Parathyroid adenoma (tissue), 2 donors: ENCODE measurements at regions not wholly inside any gene's neighbourhood (a gene's known extent, or its start where the extent isn't known, plus 50 kb on each side); places are given as distances from the start of the nearest gene placed in this dataset.

Experiments used
- H2AFZ ChIP-seq: fragments of 300-600 bp; sonication (generic); one replicate; pipeline ENCODE4 v1.7.0; 2017; ENCODE audit warnings: antibody characterized with exemption, mild to moderate bottlenecking
- H3K27ac ChIP-seq: fragments of 300-600 bp; sonication (generic); one replicate; pipeline ENCODE4 v1.7.0; 2017
- H3K27me3 ChIP-seq: fragments of 300-600 bp; sonication (generic); one replicate; pipeline ENCODE4 v1.7.0; 2017; ENCODE audit warnings: low read length; ENCODE audit not compliant: control insufficient read depth, insufficient read depth
- H3K36me3 ChIP-seq: fragments of 300-600 bp; sonication (generic); one replicate; pipeline ENCODE4 v1.7.0; 2017; ENCODE audit warnings: low read length; ENCODE audit not compliant: control insufficient read depth, insufficient read depth
- H3K4me1 ChIP-seq: fragments of 300-600 bp; sonication (generic); one replicate; pipeline ENCODE4 v1.7.0; 2017; ENCODE audit warnings: control low read depth
- H3K4me2 ChIP-seq: fragments of 300-600 bp; sonication (generic); one replicate; pipeline ENCODE4 v1.7.0; 2017; ENCODE audit warnings: low read length
- H3K4me3 ChIP-seq: fragments of 300-600 bp; sonication (generic); one replicate; pipeline ENCODE4 v1.7.0; 2017; ENCODE audit warnings: low read depth, low read length
- H3K79me2 ChIP-seq: fragments of 300-600 bp; sonication (generic); one replicate; pipeline ENCODE4 v1.7.0; 2017; ENCODE audit warnings: control low read depth
- H3K9ac ChIP-seq: fragments of 300-600 bp; sonication (generic); one replicate; pipeline ENCODE4 v1.7.0; 2017; ENCODE audit warnings: mild to moderate bottlenecking
- H3K9me3 ChIP-seq: fragments of 300-600 bp; sonication (generic); one replicate; pipeline ENCODE4 v1.7.0; 2017; ENCODE audit warnings: low read length; ENCODE audit not compliant: control insufficient read depth
- CTCF ChIP-seq: fragments of 300-600 bp; sonication (generic); IDR thresholded peaks from one replicate; pipeline ENCODE4 v1.7.0; 2017; ENCODE audit warnings: antibody characterized with exemption, mild to moderate bottlenecking
- donor health status: primary hyperparathyroidism.

- no peak for TF ChIP-seq CTCF
- H3K4me2 ChIP-seq = no peak overlapping the region
- H3K79me2 ChIP-seq = no peaks in the 10 kb centered on the region
- H3K27me3 ChIP-seq = no peaks in the 10 kb centered on the region
- H3K27ac ChIP-seq = no peak overlapping the region
- no peak overlapping the region for H2AFZ ChIP-seq
- H3K4me1 ChIP-seq = no peaks in the 10 kb centered on the region
- H3K4me3 ChIP-seq = no peak overlapping the region
- no peak overlapping the region for H3K9ac ChIP-seq
- H3K9me3 ChIP-seq = no peaks in the 10 kb centered on the region
- H3K36me3 ChIP-seq = no peaks in the 10 kb centered on the region
Measured at GRCh38 chr3:107959550-107960154, 131.2 kb downstream of the CD47 start.

- Histone ChIP-seq H3K4me2 (no peak overlapping the region), H3K9ac (no peak overlapping the region), H3K27ac (no peak overlapping the region), H3K79me2 (no peaks in the 10 kb centered on the region), H3K36me3 (no peaks in the 10 kb centered on the region), H2AFZ (peak overlapping the region; percentile 25), H3K4me1 (no peaks in the 10 kb centered on the region), H3K9me3 (no peaks in the 10 kb centered on the region), H3K27me3 (no peaks in the 10 kb centered on the region), H3K4me3 (no peak overlapping the region)
- no peak for TF ChIP-seq CTCF
Measured at GRCh38 chr3:107958146-107958545, 132.7 kb downstream of the CD47 start.

GRCh38 chr3:107956991-107957900 lies 133.6 kb downstream of the CD47 start:
- Histone ChIP-seq H3K27me3 (no peaks in the 10 kb centered on the region), H3K4me2 (no peak overlapping the region), H3K4me3 (no peak overlapping the region), H2AFZ (peak overlapping the region; percentile 13), H3K9me3 (no peaks in the 10 kb centered on the region), H3K79me2 (no peaks in the 10 kb centered on the region), H3K36me3 (no peaks in the 10 kb centered on the region), H3K9ac (no peak overlapping the region), H3K4me1 (no peaks in the 10 kb centered on the region), H3K27ac (no peak overlapping the region)
- no peak for TF ChIP-seq CTCF

- TF ChIP-seq CTCF = no peak
- Histone ChIP-seq H2AFZ (no peak overlapping the region), H3K9me3 (no peaks in the 10 kb centered on the region), H3K4me2 (no peak overlapping the region), H3K36me3 (no peaks in the 10 kb centered on the region), H3K4me1 (no peaks in the 10 kb centered on the region), H3K27me3 (no peaks in the 10 kb centered on the region), H3K4me3 (no peak overlapping the region), H3K9ac (no peak overlapping the region), H3K27ac (no peak overlapping the region), H3K79me2 (no peaks in the 10 kb centered on the region)
Measured at GRCh38 chr3:107954845-107955244, 136.0 kb downstream of the CD47 start.
